ENCODE measurements at regions not wholly inside any gene's neighbourhood (a gene's known extent, or its start where the extent isn't known, plus 50 kb on each side); places are given as distances from the start of the nearest gene placed in this dataset.

- no peak for TF ChIP-seq FOXP2 (optimal IDR thresholded peaks at IDR 0.05; ENCODE audit: control extremely low read depth, extremely low read length, insufficient read depth)
- TF ChIP-seq POLR2AphosphoS5 (IDR thresholded peaks at IDR 0.05; ENCODE audit: borderline replicate concordance, low read depth, low read length): no peak
- no peak for TF ChIP-seq EZH2 (IDR thresholded peaks at IDR 0.05)
- Histone ChIP-seq H3K9ac (ENCODE audit: insufficient read length) (no peak overlapping the region), H3K4me3 (no peak overlapping the region), H3K36me3 (ENCODE audit: insufficient read depth, low read length) (no peaks in the 10 kb centered on the region), H3K9me3 (ENCODE audit: low read depth, low read length) (no peaks in the 10 kb centered on the region), H3K27ac (no peak overlapping the region)
- DNase-seq (ENCODE audit: low read depth, low spot score): no peak
These were observed 619.4 kb downstream of the CCER1 start for GRCh38 chr12:90335566-90335965.

- Histone ChIP-seq H3K36me3 (ENCODE audit: insufficient read depth, low read length) (no peaks in the 10 kb centered on the region), H3K9ac (ENCODE audit: insufficient read length) (no peak overlapping the region), H3K4me3 (no peak overlapping the region), H3K27ac (no peak overlapping the region), H3K9me3 (ENCODE audit: low read depth, low read length) (no peaks in the 10 kb centered on the region)
- DNase-seq (ENCODE audit: low read depth, low spot score): no peak
- TF ChIP-seq EZH2 (IDR thresholded peaks at IDR 0.05): no peak
- no peak for TF ChIP-seq FOXP2 (optimal IDR thresholded peaks at IDR 0.05; ENCODE audit: control extremely low read depth, extremely low read length, insufficient read depth)
- TF ChIP-seq POLR2AphosphoS5 (IDR thresholded peaks at IDR 0.05; ENCODE audit: borderline replicate concordance, low read depth, low read length): no peak
These were observed 621.0 kb downstream of the CCER1 start for GRCh38 chr12:90333939-90334338.

- Histone ChIP-seq H3K36me3 (ENCODE audit: insufficient read depth, low read length) (no peaks in the 10 kb centered on the region), H3K9ac (ENCODE audit: insufficient read length) (no peak overlapping the region), H3K9me3 (ENCODE audit: low read depth, low read length) (no peaks in the 10 kb centered on the region), H3K4me3 (no peak overlapping the region), H3K27ac (no peak overlapping the region)
- DNase-seq (ENCODE audit: low read depth, low spot score): no peak
- TF ChIP-seq POLR2AphosphoS5 (IDR thresholded peaks at IDR 0.05; ENCODE audit: borderline replicate concordance, low read depth, low read length): no peak
- TF ChIP-seq FOXP2 (optimal IDR thresholded peaks at IDR 0.05; ENCODE audit: control extremely low read depth, extremely low read length, insufficient read depth): no peak
- TF ChIP-seq EZH2 (IDR thresholded peaks at IDR 0.05): no peak
These were observed 621.6 kb downstream of the CCER1 start for GRCh38 chr12:90333424-90333823.

GRCh38 chr12:90331821-90332220 lies 623.2 kb downstream of the CCER1 start:
- H3K4me3 ChIP-seq: no peak overlapping the region
- H3K27ac ChIP-seq: no peak overlapping the region
- DNase-seq (ENCODE audit: low read depth, low spot score): no peak
- no peaks in the 10 kb centered on the region for H3K36me3 ChIP-seq (ENCODE audit: insufficient read depth, low read length)
- no peak overlapping the region for H3K9ac ChIP-seq (ENCODE audit: insufficient read length)
- no peaks in the 10 kb centered on the region for H3K9me3 ChIP-seq (ENCODE audit: low read depth, low read length)
- TF ChIP-seq FOXP2 (optimal IDR thresholded peaks at IDR 0.05; ENCODE audit: control extremely low read depth, extremely low read length, insufficient read depth) (no peak), EZH2 (IDR thresholded peaks at IDR 0.05) (no peak), POLR2AphosphoS5 (IDR thresholded peaks at IDR 0.05; ENCODE audit: borderline replicate concordance, low read depth, low read length) (no peak)

- Histone ChIP-seq H3K9me3 (ENCODE audit: low read depth, low read length) (no peaks in the 10 kb centered on the region), H3K9ac (ENCODE audit: insufficient read length) (no peak overlapping the region), H3K36me3 (ENCODE audit: insufficient read depth, low read length) (no peaks in the 10 kb centered on the region), H3K4me3 (no peak overlapping the region), H3K27ac (no peak overlapping the region)
- DNase-seq (ENCODE audit: low read depth, low spot score): no peak
- TF ChIP-seq EZH2 (IDR thresholded peaks at IDR 0.05): no peak
- TF ChIP-seq FOXP2 (optimal IDR thresholded peaks at IDR 0.05; ENCODE audit: control extremely low read depth, extremely low read length, insufficient read depth): no peak
- TF ChIP-seq POLR2AphosphoS5 (IDR thresholded peaks at IDR 0.05; ENCODE audit: borderline replicate concordance, low read depth, low read length): no peak
These were observed 622.6 kb upstream of the ATP2B1 start for GRCh38 chr12:90331262-90331661.

- Histone ChIP-seq H3K9ac (ENCODE audit: insufficient read length) (no peak overlapping the region), H3K9me3 (ENCODE audit: low read depth, low read length) (no peaks in the 10 kb centered on the region), H3K36me3 (ENCODE audit: insufficient read depth, low read length) (no peaks in the 10 kb centered on the region), H3K4me3 (no peak overlapping the region), H3K27ac (no peak overlapping the region)
- TF ChIP-seq FOXP2 (optimal IDR thresholded peaks at IDR 0.05; ENCODE audit: control extremely low read depth, extremely low read length, insufficient read depth): no peak
- no peak for TF ChIP-seq EZH2 (IDR thresholded peaks at IDR 0.05)
- TF ChIP-seq POLR2AphosphoS5 (IDR thresholded peaks at IDR 0.05; ENCODE audit: borderline replicate concordance, low read depth, low read length): no peak
- DNase-seq (ENCODE audit: low read depth, low spot score): no peak
These were observed 619.4 kb upstream of the ATP2B1 start for GRCh38 chr12:90327793-90328743.

GRCh38 chr12:90323217-90323616 lies 614.6 kb upstream of the ATP2B1 start:
- Histone ChIP-seq H3K36me3 (ENCODE audit: insufficient read depth, low read length) (no peaks in the 10 kb centered on the region), H3K9me3 (ENCODE audit: low read depth, low read length) (no peaks in the 10 kb centered on the region), H3K4me3 (no peak overlapping the region), H3K9ac (ENCODE audit: insufficient read length) (no peak overlapping the region), H3K27ac (no peak overlapping the region)
- TF ChIP-seq FOXP2 (optimal IDR thresholded peaks at IDR 0.05; ENCODE audit: control extremely low read depth, extremely low read length, insufficient read depth) (no peak), POLR2AphosphoS5 (IDR thresholded peaks at IDR 0.05; ENCODE audit: borderline replicate concordance, low read depth, low read length) (no peak), EZH2 (IDR thresholded peaks at IDR 0.05) (no peak)
- no peak for DNase-seq (ENCODE audit: low read depth, low spot score)

- no peak overlapping the region for H3K4me3 ChIP-seq
- H3K36me3 ChIP-seq (ENCODE audit: insufficient read depth, low read length): no peaks in the 10 kb centered on the region
- TF ChIP-seq POLR2AphosphoS5 (IDR thresholded peaks at IDR 0.05; ENCODE audit: borderline replicate concordance, low read depth, low read length): no peak
- no peak for TF ChIP-seq EZH2 (IDR thresholded peaks at IDR 0.05)
- no peak for TF ChIP-seq FOXP2 (optimal IDR thresholded peaks at IDR 0.05; ENCODE audit: control extremely low read depth, extremely low read length, insufficient read depth)
- H3K27ac ChIP-seq: no peak overlapping the region
- H3K9me3 ChIP-seq (ENCODE audit: low read depth, low read length): no peaks in the 10 kb centered on the region
- no peak overlapping the region for H3K9ac ChIP-seq (ENCODE audit: insufficient read length)
- no peak for DNase-seq (ENCODE audit: low read depth, low spot score)
These were observed 613.4 kb upstream of the ATP2B1 start for GRCh38 chr12:90322006-90322405.
